ENCODE measurements at regions not wholly inside any gene's neighbourhood (a gene's known extent, or its start where the extent isn't known, plus 50 kb on each side); places are given as distances from the start of the nearest gene placed in this dataset.

DNA sequence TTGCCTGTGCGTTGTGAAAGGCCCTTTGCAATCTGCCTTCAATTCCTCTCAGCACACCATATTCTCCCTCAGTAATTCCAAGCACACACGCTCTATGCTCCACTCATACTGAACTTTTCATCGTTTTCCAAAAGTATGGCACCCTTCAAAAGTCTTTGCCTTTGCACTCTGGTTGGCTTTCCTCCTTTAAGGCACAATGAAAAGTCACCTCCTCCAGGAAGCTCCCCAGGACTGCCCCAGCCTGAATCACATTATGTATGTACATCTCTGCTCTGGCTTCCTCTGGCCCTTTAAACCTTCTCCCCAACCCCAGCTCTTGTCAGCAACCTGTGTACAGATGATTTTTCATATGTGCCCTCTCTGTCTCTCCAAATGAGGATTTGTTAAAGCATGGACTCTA lies 250.7 kb downstream of the MAF start:
- TF ChIP-seq, protein P1, sequence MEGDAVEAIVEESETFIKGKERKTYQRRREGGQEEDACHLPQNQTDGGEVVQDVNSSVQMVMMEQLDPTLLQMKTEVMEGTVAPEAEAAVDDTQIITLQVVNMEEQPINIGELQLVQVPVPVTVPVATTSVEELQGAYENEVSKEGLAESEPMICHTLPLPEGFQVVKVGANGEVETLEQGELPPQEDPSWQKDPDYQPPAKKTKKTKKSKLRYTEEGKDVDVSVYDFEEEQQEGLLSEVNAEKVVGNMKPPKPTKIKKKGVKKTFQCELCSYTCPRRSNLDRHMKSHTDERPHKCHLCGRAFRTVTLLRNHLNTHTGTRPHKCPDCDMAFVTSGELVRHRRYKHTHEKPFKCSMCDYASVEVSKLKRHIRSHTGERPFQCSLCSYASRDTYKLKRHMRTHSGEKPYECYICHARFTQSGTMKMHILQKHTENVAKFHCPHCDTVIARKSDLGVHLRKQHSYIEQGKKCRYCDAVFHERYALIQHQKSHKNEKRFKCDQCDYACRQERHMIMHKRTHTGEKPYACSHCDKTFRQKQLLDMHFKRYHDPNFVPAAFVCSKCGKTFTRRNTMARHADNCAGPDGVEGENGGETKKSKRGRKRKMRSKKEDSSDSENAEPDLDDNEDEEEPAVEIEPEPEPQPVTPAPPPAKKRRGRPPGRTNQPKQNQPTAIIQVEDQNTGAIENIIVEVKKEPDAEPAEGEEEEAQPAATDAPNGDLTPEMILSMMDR (IDR thresholded peaks at IDR 0.05; ENCODE audit: poor library complexity): no peak
- TF ChIP-seq EZH2phosphoT487 (IDR thresholded peaks at IDR 0.05; ENCODE audit: low read depth, severe bottlenecking, unreplicated experiment): no peak
- TF ChIP-seq EZH2 (IDR thresholded peaks at IDR 0.05; ENCODE audit: borderline replicate concordance): no peak
